GM18519 (cell line): ENCODE measurements at regions not wholly inside any gene's neighbourhood (a gene's known extent, or its start where the extent isn't known, plus 50 kb on each side); places are given as distances from the start of the nearest gene placed in this dataset.

Experiments used
- ATAC-seq: cut with Tn5 transposase; IDR thresholded peaks from one replicate; pipeline ENCODE4 v1.9.1; 2021; ENCODE audit warnings: mild to moderate bottlenecking, moderate library complexity; ENCODE audit not compliant: unreplicated experiment, low FRiP score

DNA sequence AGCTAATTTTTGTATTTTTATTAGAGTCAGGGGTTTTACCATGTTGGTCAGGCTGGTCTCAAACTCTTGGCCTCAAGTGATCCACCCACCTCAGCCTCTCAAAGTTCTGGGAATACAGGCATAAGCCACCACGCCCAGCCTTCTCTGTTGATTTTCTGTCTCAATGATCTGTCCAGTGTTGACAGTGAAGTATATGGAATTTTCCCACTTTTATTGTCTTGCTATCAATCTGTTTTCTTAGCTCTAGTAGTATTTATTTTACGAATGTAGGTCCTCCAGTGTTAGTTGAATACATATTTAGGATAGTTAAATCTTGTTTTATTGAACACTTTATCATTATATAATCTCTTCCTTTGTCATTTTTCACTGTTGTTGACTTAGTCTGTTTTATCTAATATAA lies 1603.9 kb downstream of the ADGRL3 start:
- ATAC-seq, result no peak

DNA sequence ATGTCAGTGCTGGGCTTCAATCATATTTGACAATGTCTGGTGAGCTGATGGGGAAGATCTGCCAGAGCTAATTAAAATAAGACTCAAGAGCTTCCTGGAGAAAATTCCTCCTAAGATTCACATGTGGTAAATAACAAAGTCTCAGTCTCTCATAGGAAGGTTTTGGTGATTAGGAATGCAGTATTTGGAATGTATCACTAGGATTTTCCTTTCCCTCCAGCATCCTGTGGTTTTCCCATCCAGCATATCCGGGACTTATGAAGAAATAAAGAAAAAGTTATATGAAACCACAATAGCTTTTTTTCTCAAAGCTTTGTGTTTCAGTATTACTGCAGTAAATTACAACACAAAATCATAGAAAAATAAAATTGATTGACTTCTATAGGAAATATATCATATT lies 1597.1 kb downstream of the ADGRL3 start:
- no peak for ATAC-seq

- ATAC-seq, result no peak
These were observed 1591.3 kb downstream of the ADGRL3 start for GRCh38 chr4:62791386-62791785.

GRCh38 chr4:62771983-62772557 lies 1571.9 kb downstream of the ADGRL3 start:
- no peak for ATAC-seq

- no peak for ATAC-seq
These were observed 1540.2 kb downstream of the ADGRL3 start for GRCh38 chr4:62740296-62740695.

DNA sequence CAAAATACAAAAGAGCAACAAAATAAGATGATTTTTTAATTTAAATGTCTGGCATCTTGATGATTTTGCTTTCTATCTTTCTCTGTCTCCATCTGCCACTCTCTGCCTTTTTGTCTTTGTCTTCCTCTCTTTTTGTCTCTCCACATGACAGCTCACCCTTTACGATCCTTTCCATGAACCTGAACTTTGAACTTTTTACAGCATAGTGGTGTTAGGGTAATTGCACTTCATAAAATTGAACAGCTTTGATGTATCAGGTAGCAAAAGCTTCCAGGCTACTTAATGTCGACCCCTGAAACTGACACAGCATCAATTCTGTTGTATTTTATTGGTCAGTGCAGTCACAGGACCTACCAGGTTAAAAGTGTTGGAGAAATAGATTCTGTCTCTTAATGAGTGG lies 1517.0 kb downstream of the ADGRL3 start:
- no peak for ATAC-seq

- no peak for ATAC-seq
These were observed 1511.4 kb downstream of the ADGRL3 start for GRCh38 chr4:62711575-62711974.

DNA sequence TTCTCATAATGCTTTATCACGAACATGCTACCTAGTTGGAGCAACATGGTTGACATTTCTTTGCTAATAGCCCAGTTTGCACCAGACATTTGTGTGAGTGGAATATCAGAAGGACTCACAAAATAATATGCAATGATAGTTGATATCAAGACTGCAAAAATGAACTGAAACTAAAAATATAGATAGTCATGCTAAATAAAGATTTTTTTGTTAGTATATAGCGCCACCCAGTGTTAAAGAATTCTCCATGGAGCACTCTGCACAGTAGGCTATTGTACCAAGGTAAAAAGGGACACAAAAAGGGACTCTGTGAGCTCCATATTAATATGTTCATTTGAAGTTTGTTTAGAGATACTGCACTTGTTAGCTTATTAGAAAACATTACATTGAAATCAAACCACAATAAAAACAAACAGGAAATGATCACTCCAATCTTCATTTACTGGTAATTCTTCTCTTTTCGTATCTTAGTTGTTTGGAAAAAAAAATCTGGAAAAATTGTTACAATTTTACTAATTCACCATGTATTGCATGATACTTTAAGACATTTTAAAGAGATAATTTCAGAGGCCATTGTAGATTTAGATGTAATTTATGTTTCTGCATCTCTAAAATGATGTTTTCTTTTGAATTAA lies 1509.6 kb downstream of the ADGRL3 start:
- no peak for ATAC-seq

DNA sequence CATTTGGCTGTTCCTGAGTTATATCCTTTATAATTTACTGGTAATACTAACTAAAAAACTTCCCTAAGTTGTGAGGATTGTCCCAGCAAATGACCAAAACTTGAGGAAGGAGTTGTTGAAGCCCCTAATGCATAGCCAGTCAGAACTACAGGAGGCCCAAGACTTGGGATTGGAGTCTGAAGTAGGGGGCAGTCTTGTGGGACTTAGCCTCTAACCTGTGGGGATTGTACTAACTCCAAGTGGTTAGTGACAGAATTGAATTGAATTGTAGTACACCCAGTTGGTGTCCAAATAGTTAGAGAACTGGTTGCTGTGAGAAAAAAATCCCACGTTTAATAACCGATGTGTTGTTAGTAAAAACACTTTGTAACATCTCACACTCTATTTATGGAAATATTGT lies 1506.3 kb downstream of the ADGRL3 start:
- ATAC-seq, result no peak

DNA sequence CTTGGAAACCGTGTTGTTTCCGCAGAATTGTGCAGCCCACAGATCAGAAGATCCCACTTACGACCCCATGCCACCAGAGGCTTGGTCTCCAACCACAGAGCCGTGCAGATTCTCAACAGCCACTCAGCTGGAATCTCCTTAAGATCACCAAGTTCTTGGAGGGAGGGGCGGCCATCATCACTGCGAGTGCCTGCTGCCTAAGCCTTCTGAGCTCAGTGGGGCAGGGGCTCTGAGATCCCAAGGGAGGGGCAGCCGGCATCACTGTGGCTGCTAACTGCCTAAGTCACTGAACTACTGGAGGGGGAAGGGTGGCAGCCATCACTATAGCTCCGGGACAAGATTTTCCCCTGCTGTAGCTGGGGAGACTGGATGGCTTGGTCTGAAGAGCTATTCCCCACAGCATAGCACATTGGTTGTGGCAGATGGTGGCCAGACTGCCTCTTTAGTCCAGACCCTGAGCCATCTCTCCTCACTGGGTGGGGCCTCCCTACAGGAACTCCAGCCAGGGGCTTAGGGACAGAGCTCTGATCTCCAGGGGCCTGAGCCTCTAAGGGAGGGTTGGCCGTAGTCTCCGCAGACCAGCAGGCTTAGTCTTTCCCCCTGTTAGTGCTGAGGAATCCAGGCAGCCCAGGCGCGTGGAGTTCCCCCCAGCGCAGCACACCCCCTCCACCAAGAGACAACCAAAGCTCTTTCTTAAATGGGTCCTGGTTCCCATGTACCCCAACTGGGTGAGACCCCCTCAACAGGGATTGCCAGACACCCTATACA lies 1483.9 kb downstream of the ADGRL3 start:
- no peak for ATAC-seq

- no peak for ATAC-seq
These were observed 1476.8 kb downstream of the ADGRL3 start for GRCh38 chr4:62676962-62677361.

DNA sequence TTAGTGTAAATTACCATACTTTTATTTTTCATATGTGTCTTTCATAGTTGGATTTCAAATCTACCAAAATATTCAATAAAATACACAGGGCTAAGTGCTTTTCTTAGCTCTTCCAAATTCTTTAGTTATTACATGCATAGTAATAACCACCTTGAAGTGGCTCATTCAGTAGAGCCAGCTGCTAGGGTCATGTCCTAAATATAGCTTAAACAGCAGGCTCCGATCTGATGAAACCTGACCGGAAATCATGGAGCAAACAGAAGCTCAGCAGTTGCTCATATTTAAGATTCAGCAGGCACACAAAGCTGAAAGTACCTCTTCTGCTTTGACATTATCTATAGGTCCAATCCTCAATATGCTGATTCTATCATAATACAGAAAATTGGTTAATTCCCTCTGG lies 1470.4 kb downstream of the ADGRL3 start:
- no peak for ATAC-seq

GRCh38 chr4:62661821-62662220 lies 1461.7 kb downstream of the ADGRL3 start:
- ATAC-seq, result no peak

DNA sequence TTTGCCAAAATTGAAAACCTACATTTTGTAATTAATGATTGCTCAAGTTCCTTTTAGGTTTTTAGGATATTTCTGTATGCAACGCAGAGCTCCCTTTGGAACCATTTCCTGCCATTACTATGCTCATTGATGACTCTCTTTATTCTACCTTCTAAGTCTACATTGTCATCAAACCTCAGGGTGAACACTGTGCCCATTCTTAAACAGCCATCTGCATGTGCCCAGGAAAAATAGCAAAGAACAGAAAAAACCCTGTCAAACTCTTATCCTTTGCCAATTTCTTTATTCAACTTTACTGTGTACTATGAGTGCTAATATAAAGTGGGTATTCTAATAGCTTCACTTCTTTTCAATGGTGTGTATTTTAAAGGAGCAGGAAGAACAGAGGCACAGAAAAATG lies 1455.9 kb downstream of the ADGRL3 start:
- no peak for ATAC-seq

- ATAC-seq, result no peak
These were observed 1444.2 kb downstream of the ADGRL3 start for GRCh38 chr4:62644372-62644771.

GRCh38 chr4:62640296-62640695 lies 1440.2 kb downstream of the ADGRL3 start:
- no peak for ATAC-seq

GRCh38 chr4:62627671-62628070 lies 1427.5 kb downstream of the ADGRL3 start:
- ATAC-seq, result no peak

- ATAC-seq, result no peak
These were observed 1427.0 kb downstream of the ADGRL3 start for GRCh38 chr4:62627141-62627540.

DNA sequence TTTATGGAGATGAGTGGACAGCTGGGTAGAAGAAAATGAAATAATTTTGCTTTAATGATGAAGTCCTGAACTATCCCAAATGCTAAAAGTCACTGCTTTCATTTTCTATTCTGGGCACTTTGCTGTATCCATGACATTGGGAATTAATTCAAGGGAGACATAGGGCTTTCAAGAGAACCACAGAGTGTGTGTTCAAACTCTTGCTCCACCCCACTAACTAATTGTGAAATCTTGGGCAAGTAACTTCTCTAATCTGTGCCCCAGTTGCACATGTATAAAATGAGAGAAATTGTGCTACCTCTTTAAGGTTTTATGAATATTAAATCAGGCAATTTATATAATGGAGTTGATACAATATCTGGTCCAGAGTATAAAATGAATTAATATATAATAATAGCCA lies 1422.0 kb downstream of the ADGRL3 start:
- no peak for ATAC-seq

DNA sequence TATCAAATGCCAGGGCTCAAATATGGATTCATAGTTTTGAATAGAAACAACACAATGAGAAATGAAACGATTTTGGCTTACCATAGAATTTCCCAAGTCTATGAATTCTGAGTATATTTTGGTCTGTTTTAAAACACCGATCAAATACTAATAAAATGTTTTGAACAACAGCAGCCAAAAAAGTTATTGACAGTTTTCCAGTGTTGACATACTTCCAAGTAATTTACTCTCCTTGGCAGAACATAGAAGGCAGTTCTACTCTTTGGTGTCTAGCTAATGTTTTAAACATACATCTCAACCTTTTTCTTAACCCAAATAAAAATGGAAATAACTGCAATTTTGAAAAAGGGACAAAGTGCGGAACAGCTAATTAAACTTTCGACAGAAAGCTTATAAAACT lies 1419.8 kb downstream of the ADGRL3 start:
- ATAC-seq, result no peak

GRCh38 chr4:62618042-62618441 lies 1417.9 kb downstream of the ADGRL3 start:
- ATAC-seq, result no peak

- ATAC-seq, result no peak
These were observed 1401.6 kb downstream of the ADGRL3 start for GRCh38 chr4:62601737-62602136.
